SK-N-SH (cell line): ENCODE measurements at regions not wholly inside any gene's neighbourhood (a gene's known extent, or its start where the extent isn't known, plus 50 kb on each side); places are given as distances from the start of the nearest gene placed in this dataset.

Experiments
- CTCF ChIA-PET: fragments of 300-600, 350-600 bp; formaldehyde crosslinking; extraction: SDS; loops from one replicate; lab custom pipeline; 2021; lab: Yijun Ruan, JAX
- POLR2A ChIA-PET: fragments of 350-600 bp; sonication (Branson Sonifier 250); formaldehyde crosslinking; extraction: SDS; loops from one replicate; lab custom pipeline; 2020; ENCODE audit warnings: antibody characterized with exemption, inconsistent platforms; lab: Yijun Ruan, JAX
- DNase-seq: peaks from one replicate; pipeline ENCODE4 v3.0.0; 2012
- H2AFZ ChIP-seq: fragments of 200-600 bp; sonication (generic); 2 replicates; pipeline ENCODE4 v1.8.1; 2016; ENCODE audit warnings: antibody characterized with exemption, mild to moderate bottlenecking, low read depth
- H3F3A ChIP-seq: fragments of 200-600 bp; sonication (generic); replicated peaks from 2 replicates; pipeline ENCODE3; 2016; ENCODE audit warnings: antibody characterized with exemption, mild to moderate bottlenecking; ENCODE audit not compliant: insufficient read depth
- H3K27ac ChIP-seq, 2 experiments: fragments of 200-500 bp in 1 of 2; fragments of 200-600 bp in 1 of 2; sonication (Bioruptor generic) in 1 of 2; sonication (generic), shearing (Covaris generic) in 1 of 2; 2 replicates each; pipeline versions ENCODE4 v1.5.1 to v1.6.1; 2014 to 2016; ENCODE audit warnings: low read depth in 2 of 2, inconsistent platforms in 1 of 2, low read length in 1 of 2, mild to moderate bottlenecking in 1 of 2, mixed read lengths in 1 of 2
- H3K27me3 ChIP-seq: fragments of 200-600 bp; sonication (generic), shearing (Covaris generic); 2 replicates; pipeline ENCODE4 v1.6.1; 2016; ENCODE audit warnings: mixed run types; ENCODE audit not compliant: insufficient read depth
- H3K36me3 ChIP-seq, 2 experiments: fragments of 200-500 bp in 1 of 2; fragments of 200-600 bp in 1 of 2; sonication (Bioruptor generic) in 1 of 2; sonication (generic) in 1 of 2; replicated peaks in 1 of 2; 2 replicates each; pipeline versions ENCODE3 to v1.5.1; 2014 to 2016; ENCODE audit warnings: low read length in 1 of 2, mild to moderate bottlenecking in 1 of 2; ENCODE audit not compliant: insufficient read depth in 2 of 2, control insufficient read depth in 1 of 2
- H3K4me1 ChIP-seq, 2 experiments: fragments of 200-500 bp in 1 of 2; fragments of 200-600 bp in 1 of 2; sonication (Bioruptor generic) in 1 of 2; sonication (generic), shearing (Covaris generic) in 1 of 2; 2 replicates each; pipeline versions ENCODE4 v1.5.1 to v1.6.1; 2014 to 2016; ENCODE audit warnings: low read depth in 1 of 2, low read length in 1 of 2, mixed run types in 1 of 2; ENCODE audit not compliant: insufficient read depth in 2 of 2, control insufficient read depth in 1 of 2
- H3K4me2 ChIP-seq: fragments of 200-600 bp; sonication (generic), shearing (Covaris generic); 2 replicates; pipeline ENCODE4 v1.6.1; 2017; ENCODE audit warnings: mixed run types
- H3K4me3 ChIP-seq, 2 experiments: fragments of 200-500 bp in 1 of 2; fragments of 200-600 bp in 1 of 2; sonication (Bioruptor generic) in 1 of 2; sonication (generic), shearing (Covaris generic) in 1 of 2; 2 replicates each; pipeline versions ENCODE4 v1.5.1 to v1.8.1; 2014 to 2016; ENCODE audit warnings: low read depth in 2 of 2, inconsistent platforms in 1 of 2, low read length in 1 of 2, mild to moderate bottlenecking in 1 of 2, mixed read lengths in 1 of 2, moderate library complexity in 1 of 2
- H3K79me2 ChIP-seq: fragments of 200-600 bp; sonication (generic); 2 replicates; pipeline ENCODE4 v1.8.1; 2017; ENCODE audit warnings: mild to moderate bottlenecking; ENCODE audit not compliant: insufficient read depth
- H3K9ac ChIP-seq: fragments of 200-600 bp; sonication (generic); 2 replicates; pipeline ENCODE4 v1.6.1; 2017; ENCODE audit warnings: mixed run types
- H3K9me2 ChIP-seq: fragments of 200-600 bp; sonication (generic); 2 replicates; pipeline ENCODE4 v1.6.1; 2017; ENCODE audit warnings: mixed run types
- H3K9me3 ChIP-seq: fragments of 200-600 bp; sonication (generic); 2 replicates; pipeline ENCODE4 v1.6.1; 2017; ENCODE audit warnings: mixed run types, mild to moderate bottlenecking, moderate library complexity
- H4K20me1 ChIP-seq: fragments of 200-600 bp; sonication (generic); 2 replicates; pipeline ENCODE4 v1.6.1; 2017; ENCODE audit warnings: mild to moderate bottlenecking, mixed run types; ENCODE audit not compliant: insufficient read depth
- FOXJ3 ChIP-seq: sonication (generic); formaldehyde crosslinking; IDR thresholded peaks from 2 replicates; pipeline ENCODE4 v1.5.1; 2020; ENCODE audit warnings: mild to moderate bottlenecking, missing genetic modification reagents
- IRF3 ChIP-seq: fragments of 150-350 bp; IDR thresholded peaks from 2 replicates; pipeline ENCODE4 v1.6.1; 2016; ENCODE audit warnings: mild to moderate bottlenecking, low read depth, low read length
- MXI1 ChIP-seq: IDR thresholded peaks from 2 replicates; pipeline ENCODE4 v1.6.1; 2012; ENCODE audit warnings: mild to moderate bottlenecking, low read depth, low read length, improper control_type of control experiment
- RAD21 ChIP-seq: IDR thresholded peaks from 2 replicates; pipeline ENCODE4 v1.6.1; 2012; ENCODE audit warnings: mild to moderate bottlenecking, low read length
- TEAD4 ChIP-seq: IDR thresholded peaks from 2 replicates; pipeline ENCODE4 v1.4.0; 2012; ENCODE audit warnings: mild to moderate bottlenecking, borderline replicate concordance; ENCODE audit not compliant: insufficient read depth
- WGBS: methylation state at CpG from one replicate; pipeline ENCODE4 v1.1.6; 2017; ENCODE audit warnings: low lambda C conversion rate; 5-methylcytosine and 5-hydroxymethylcytosine counted together
- TF ChIP-seq, protein P1 (sequence below): IDR thresholded peaks from 2 replicates; pipeline ENCODE4; 2012

DNA sequence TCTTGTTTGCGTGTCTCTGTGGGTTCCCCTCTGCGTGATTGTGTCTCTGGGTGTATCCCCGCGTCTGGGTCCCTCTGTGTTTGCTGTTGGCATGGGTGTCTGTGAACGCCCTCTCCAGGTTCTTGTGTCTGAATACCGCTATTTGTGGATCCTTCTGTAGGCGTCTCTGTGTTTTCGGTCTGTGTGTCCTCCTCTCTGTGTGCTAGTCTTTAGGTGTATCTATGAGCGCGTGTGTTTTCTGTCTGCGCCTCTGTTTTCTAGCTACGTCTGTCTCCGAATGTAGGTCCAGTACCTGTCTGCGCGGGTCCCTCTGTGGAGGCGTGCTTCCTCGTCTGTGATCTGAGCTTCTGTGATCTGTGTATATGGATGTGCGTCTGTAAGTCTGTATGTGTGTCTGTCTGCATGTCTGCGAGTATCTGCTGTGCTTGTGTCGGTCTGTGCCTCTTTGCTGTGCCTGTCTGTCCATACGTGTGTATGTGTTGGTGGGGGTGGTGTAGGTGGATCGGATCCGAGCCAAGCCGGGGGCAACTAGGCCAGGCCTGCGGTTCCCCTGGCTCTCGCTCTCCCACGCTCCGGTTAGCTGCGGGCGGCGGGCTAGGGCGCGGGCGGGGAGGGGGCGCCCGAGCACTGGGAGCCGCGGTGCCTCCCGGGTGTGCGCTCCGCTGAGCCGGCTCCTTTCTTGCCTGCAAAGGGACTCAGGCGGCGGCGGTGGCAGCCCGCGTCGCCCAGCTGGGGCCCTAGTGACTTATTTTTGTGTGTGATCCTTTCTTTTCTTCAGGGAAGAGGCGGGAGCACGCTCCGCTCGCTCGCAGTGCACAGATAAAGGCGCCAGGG, 105.3 kb upstream of the E2F8 start:
- POLR2A ChIA-PET: no interaction called here
- Histone ChIP-seq H2AFZ (no peak overlapping the region), H3K27me3 (peaks cover 64% of the 10 kb centered on the region), H3K9ac (no peak overlapping the region), H3K36me3 (no peaks in the 10 kb centered on the region), H3K4me1 (peaks cover 0 to 12% of the 10 kb centered on the region in 2 experiments; a peak in 2 of 4 replicates), H3K79me2 (no peaks in the 10 kb centered on the region), H3K27ac (no peak overlapping the region), H4K20me1 (no peaks in the 10 kb centered on the region), H3K9me3 (no peaks in the 10 kb centered on the region), H3K4me3 (peak overlapping the region; percentile 35 to 37; a peak in 2 of 4 replicates), H3K4me2 (peak overlapping the region; percentile 66; the same call in 1 of the 2 replicates), H3K9me2 (no peaks in the 10 kb centered on the region), H3F3A (no peaks in the 10 kb centered on the region)
- WGBS: 8% methylated on average over 27 of the region's 54 CpGs
- CTCF ChIA-PET: interaction anchor here (0.7 to 2.4 kb wide), 14 partner anchors 10 to 275 kb away, joined by 3 to 7 read pairs (median 3); no protein-coding TSS in a partner anchor
- peak; percentile 84 for DNase-seq
- TF ChIP-seq IRF3 (no peak), RAD21 (peak; percentile 19; the same call in 1 of the 2 replicates), MXI1 (peak; percentile 29; the same call in 1 of the 2 replicates), FOXJ3 (CRISPR knock-in tag) (0 out of 2 replicates have a peak, but pooled peaks have one; percentile 21)
- TF ChIP-seq, protein P1, sequence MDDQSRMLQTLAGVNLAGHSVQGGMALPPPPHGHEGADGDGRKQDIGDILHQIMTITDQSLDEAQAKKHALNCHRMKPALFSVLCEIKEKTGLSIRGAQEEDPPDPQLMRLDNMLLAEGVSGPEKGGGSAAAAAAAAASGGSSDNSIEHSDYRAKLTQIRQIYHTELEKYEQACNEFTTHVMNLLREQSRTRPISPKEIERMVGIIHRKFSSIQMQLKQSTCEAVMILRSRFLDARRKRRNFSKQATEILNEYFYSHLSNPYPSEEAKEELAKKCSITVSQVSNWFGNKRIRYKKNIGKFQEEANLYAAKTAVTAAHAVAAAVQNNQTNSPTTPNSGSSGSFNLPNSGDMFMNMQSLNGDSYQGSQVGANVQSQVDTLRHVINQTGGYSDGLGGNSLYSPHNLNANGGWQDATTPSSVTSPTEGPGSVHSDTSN: no peak

GRCh38 chr11:19345519-19345847, 104.7 kb upstream of the E2F8 start:
- peak overlapping the region; percentile 35 to 37; a peak in 1 of 4 replicates for H3K4me3 ChIP-seq
- no peak overlapping the region for H3K27ac ChIP-seq
- H2AFZ ChIP-seq: no peak overlapping the region
- no peak overlapping the region for H3K9ac ChIP-seq
- DNase-seq: peak; percentile 81
- no peak for TF ChIP-seq TEAD4
- no peaks in the 10 kb centered on the region for H3K9me2 ChIP-seq
- H3F3A ChIP-seq: no peaks in the 10 kb centered on the region
- H3K79me2 ChIP-seq: no peaks in the 10 kb centered on the region
- H3K4me2 ChIP-seq: peak overlapping the region; percentile 66; the same call in 1 of the 2 replicates
- H3K9me3 ChIP-seq: no peaks in the 10 kb centered on the region
- H3K36me3 ChIP-seq: no peaks in the 10 kb centered on the region
- CTCF ChIA-PET: interaction anchor here (1.0 to 2.3 kb wide), 5 partner anchors 19 to 209 kb away, joined by 3 to 6 read pairs (median 3); no protein-coding TSS in a partner anchor
- H3K27me3 ChIP-seq: peaks cover 59% of the 10 kb centered on the region
- WGBS: 1% methylated on average over 15 of the region's 30 CpGs
- peaks cover 0 to 12% of the 10 kb centered on the region in 2 experiments; a peak in 2 of 4 replicates for H3K4me1 ChIP-seq
- POLR2A ChIA-PET: no interaction called here
- no peaks in the 10 kb centered on the region for H4K20me1 ChIP-seq
